ENCODE measurements at regions not wholly inside any gene's neighbourhood (a gene's known extent, or its start where the extent isn't known, plus 50 kb on each side); places are given as distances from the start of the nearest gene placed in this dataset.
A peak's percentile ranks its signal among the peaks of the same experiment; 100 is the strongest.
"Not testable (repeated sequence)": the region's sequence is repeated elsewhere in the genome, so short reads cannot be mapped to it uniquely, and the experiment has no call there.

GRCh38 chrX:41024335-41024734 is 60.9 kb upstream of the USP9X start:
- FAIRE-seq, POLR2A ChIA-PET, H3K9me3 ChIP-seq, H3K4me3 ChIP-seq, H3K4me2 ChIP-seq, ATAC-seq: not testable (repeated sequence)
- CTCF ChIA-PET = interaction anchor here (1.4 kb wide), 1 partner anchor 14 kb away, joined by 4 read pairs; no protein-coding TSS in a partner anchor
- Histone ChIP-seq H3K27ac (peak overlapping the region; percentile 87 to 89), H3K4me1 (peaks cover 62% of the 10 kb centered on the region)
- 25% methylated on average over 3 of the region's 3 CpGs for WGBS (ENCODE audit: missing lambda C conversion rate)
- peak; percentile 19; the same call in 1 of the 3 replicates for TF ChIP-seq CTCF (IDR thresholded peaks at IDR 0.05)
- TF ChIP-seq RAD21 (conservative IDR thresholded peaks at IDR 0.05 in 1 of 2, IDR thresholded peaks at IDR 0.05 in 1 of 2) = peak in 1 of 2 experiments; percentile 40; a peak in 2 of 5 replicates
- TF ChIP-seq MAX (IDR thresholded peaks at IDR 0.05) = 0 out of 2 replicates have a peak, but pooled peaks have one; percentile 6
- DNase-seq (ENCODE audit: low read depth in 1 of 2, low spot score in 1 of 2) = peak in 1 of 2 experiments; percentile 48

GRCh38 chrX:41024755-41025154 is 60.5 kb upstream of the USP9X start:
- Histone ChIP-seq H3K4me1 (peaks cover 66% of the 10 kb centered on the region), H3K27ac (peak overlapping the region; percentile 87 to 89), H3K9me3 (no peaks in the 10 kb centered on the region), H3K4me3 (no peak overlapping the region), H3K4me2 (peak overlapping the region; percentile 91)
- ChIA-PET POLR2A (no interaction called here), CTCF (interaction anchor here (0.6 to 1.4 kb wide), 2 partner anchors 14 to 145 kb away, joined by 3 to 4 read pairs; no protein-coding TSS in a partner anchor)
- ATAC-seq (peak in 1 of 2 experiments; percentile 50; a peak in 3 of 6 replicates), DNase-seq (ENCODE audit: low read depth in 1 of 2, low spot score in 1 of 2) (peak in 1 of 2 experiments; percentile 20), FAIRE-seq (no peak)
- 27% methylated on average over 6 of the region's 6 CpGs for WGBS (ENCODE audit: missing lambda C conversion rate)
- TF ChIP-seq HDAC2 (IDR thresholded peaks at IDR 0.05) (no peak), NR3C1 (IDR thresholded peaks at IDR 0.05) (no peak), CTCF (IDR thresholded peaks at IDR 0.05) (no peak), CHD2 (IDR thresholded peaks at IDR 0.05; ENCODE audit: low read length, partially characterized antibody) (no peak), HMGXB4 (CRISPR knock-in tag; IDR thresholded peaks at IDR 0.05; ENCODE audit: borderline replicate concordance) (no peak), CBX8 (IDR thresholded peaks at IDR 0.05) (no peak), CEBPB (IDR thresholded peaks at IDR 0.05) (no peak), HOXB5 (CRISPR knock-in tag; IDR thresholded peaks at IDR 0.05) (no peak), FOSL2 (IDR thresholded peaks at IDR 0.05) (no peak), FOSL2 (CRISPR knock-in tag; IDR thresholded peaks at IDR 0.05) (no peak), JUN (IDR thresholded peaks at IDR 0.05) (no peak), RFX5 (IDR thresholded peaks at IDR 0.05) (no peak), BHLHE40 (IDR thresholded peaks at IDR 0.05; ENCODE audit: low read depth, low read length) (no peak), ZC3H11A (IDR thresholded peaks at IDR 0.05) (no peak)

Data from A549 (cell line).